ENCODE measurements at regions not wholly inside any gene's neighbourhood (a gene's known extent, or its start where the extent isn't known, plus 50 kb on each side); places are given as distances from the start of the nearest gene placed in this dataset.
A peak's percentile ranks its signal among the peaks of the same experiment; 100 is the strongest.

- DNase-seq (no peak), ATAC-seq (ENCODE audit: low FRiP score) (no peak)
- Histone ChIP-seq H3K27me3 (ENCODE audit: control insufficient read depth in 1 of 2, insufficient read depth in 2 of 2, low read length in 1 of 2) (no peaks in the 10 kb centered on the region), H3K27ac (ENCODE audit: low read depth in 1 of 2, low read length in 2 of 2) (no peak overlapping the region), H3K9me3 (ENCODE audit: control insufficient read depth, low read length) (peaks cover 5% of the 10 kb centered on the region), H3K4me1 (ENCODE audit: control insufficient read depth in 1 of 2, insufficient read depth in 2 of 2, low read length in 2 of 2) (no peaks in the 10 kb centered on the region), H3K36me3 (ENCODE audit: control insufficient read depth in 1 of 2, insufficient read depth in 2 of 2, low read length in 1 of 2) (no peaks in the 10 kb centered on the region), H3K4me3 (ENCODE audit: low read length in 2 of 2) (no peak overlapping the region)
- intact Hi-C loops (cut with DNase I): no loop called here
Measured at GRCh38 chr17:70897446-70897845, 728.1 kb downstream of the KCNJ2 start.

- peaks cover 1% of the 10 kb centered on the region for H3K9me3 ChIP-seq (ENCODE audit: control insufficient read depth, low read length)
- no peaks in the 10 kb centered on the region for H3K27me3 ChIP-seq (ENCODE audit: control insufficient read depth in 1 of 2, insufficient read depth in 2 of 2, low read length in 1 of 2)
- H3K4me3 ChIP-seq (ENCODE audit: low read length in 2 of 2): no peak overlapping the region
- ATAC-seq (ENCODE audit: low FRiP score): no peak
- no peak for DNase-seq
- no peak overlapping the region for H3K27ac ChIP-seq (ENCODE audit: low read depth in 1 of 2, low read length in 2 of 2)
- intact Hi-C loops (cut with DNase I): no loop called here
- 72 to 85% methylated on average over 2 of the region's 2 CpGs for WGBS, 2 donors
- H3K4me1 ChIP-seq (ENCODE audit: control insufficient read depth in 1 of 2, insufficient read depth in 2 of 2, low read length in 2 of 2): no peaks in the 10 kb centered on the region
- no peaks in the 10 kb centered on the region for H3K36me3 ChIP-seq (ENCODE audit: control insufficient read depth in 1 of 2, insufficient read depth in 2 of 2, low read length in 1 of 2)
Measured at GRCh38 chr17:70901870-70902269, 732.5 kb downstream of the KCNJ2 start.

GRCh38 chr17:70905796-70906195 is 736.5 kb downstream of the KCNJ2 start:
- peaks cover 1% of the 10 kb centered on the region for H3K9me3 ChIP-seq (ENCODE audit: control insufficient read depth, low read length)
- no peak overlapping the region for H3K4me3 ChIP-seq (ENCODE audit: low read length in 2 of 2)
- H3K27me3 ChIP-seq (ENCODE audit: control insufficient read depth in 1 of 2, insufficient read depth in 2 of 2, low read length in 1 of 2): no peaks in the 10 kb centered on the region
- DNase-seq (peak in 1 of 2 donors; percentile 80), ATAC-seq (ENCODE audit: low FRiP score) (peak; percentile 26)
- H3K27ac ChIP-seq (ENCODE audit: low read depth in 1 of 2, low read length in 2 of 2): no peak overlapping the region
- no peaks in the 10 kb centered on the region for H3K36me3 ChIP-seq (ENCODE audit: control insufficient read depth in 1 of 2, insufficient read depth in 2 of 2, low read length in 1 of 2)
- intact Hi-C loops (cut with DNase I): no loop called here
- H3K4me1 ChIP-seq (ENCODE audit: control insufficient read depth in 1 of 2, insufficient read depth in 2 of 2, low read length in 2 of 2): no peaks in the 10 kb centered on the region
- 18 to 23% methylated on average over 3 of the region's 3 CpGs for WGBS, 2 donors

GRCh38 chr17:70906808-70907207 is 737.5 kb downstream of the KCNJ2 start:
- Histone ChIP-seq H3K27ac (ENCODE audit: low read depth in 1 of 2, low read length in 2 of 2) (no peak overlapping the region), H3K9me3 (ENCODE audit: control insufficient read depth, low read length) (peaks cover under 1% of the 10 kb centered on the region), H3K27me3 (ENCODE audit: control insufficient read depth in 1 of 2, insufficient read depth in 2 of 2, low read length in 1 of 2) (no peaks in the 10 kb centered on the region), H3K4me3 (ENCODE audit: low read length in 2 of 2) (no peak overlapping the region), H3K4me1 (ENCODE audit: control insufficient read depth in 1 of 2, insufficient read depth in 2 of 2, low read length in 2 of 2) (no peaks in the 10 kb centered on the region), H3K36me3 (ENCODE audit: control insufficient read depth in 1 of 2, insufficient read depth in 2 of 2, low read length in 1 of 2) (no peaks in the 10 kb centered on the region)
- intact Hi-C loops (cut with DNase I): no loop called here
- ATAC-seq (ENCODE audit: low FRiP score) (no peak), DNase-seq (no peak)
- WGBS, 2 donors: 24 to 29% methylated on average over 2 of the region's 2 CpGs

- intact Hi-C loops (cut with DNase I): no loop called here
- 9 to 21% methylated on average over 4 of the region's 4 CpGs for WGBS, 2 donors
- no peak for DNase-seq
- H3K4me1 ChIP-seq (ENCODE audit: control insufficient read depth in 1 of 2, insufficient read depth in 2 of 2, low read length in 2 of 2): no peaks in the 10 kb centered on the region
- H3K27me3 ChIP-seq (ENCODE audit: control insufficient read depth in 1 of 2, insufficient read depth in 2 of 2, low read length in 1 of 2): no peaks in the 10 kb centered on the region
- no peak overlapping the region for H3K27ac ChIP-seq (ENCODE audit: low read depth in 1 of 2, low read length in 2 of 2)
- H3K4me3 ChIP-seq (ENCODE audit: low read length in 2 of 2): no peak overlapping the region
- no peaks in the 10 kb centered on the region for H3K36me3 ChIP-seq (ENCODE audit: control insufficient read depth in 1 of 2, insufficient read depth in 2 of 2, low read length in 1 of 2)
- ATAC-seq (ENCODE audit: low FRiP score): no peak
- peaks cover 5% of the 10 kb centered on the region for H3K9me3 ChIP-seq (ENCODE audit: control insufficient read depth, low read length)
Measured at GRCh38 chr17:70912716-70913485, 743.6 kb downstream of the KCNJ2 start.

GRCh38 chr17:70916469-70916868 is 747.1 kb downstream of the KCNJ2 start:
- ATAC-seq (ENCODE audit: low FRiP score) (no peak), DNase-seq (no peak)
- Histone ChIP-seq H3K36me3 (ENCODE audit: control insufficient read depth in 1 of 2, insufficient read depth in 2 of 2, low read length in 1 of 2) (no peaks in the 10 kb centered on the region), H3K4me3 (ENCODE audit: low read length in 2 of 2) (no peak overlapping the region), H3K9me3 (ENCODE audit: control insufficient read depth, low read length) (peaks cover 5% of the 10 kb centered on the region), H3K27ac (ENCODE audit: low read depth in 1 of 2, low read length in 2 of 2) (no peak overlapping the region), H3K27me3 (ENCODE audit: control insufficient read depth in 1 of 2, insufficient read depth in 2 of 2, low read length in 1 of 2) (no peaks in the 10 kb centered on the region), H3K4me1 (ENCODE audit: control insufficient read depth in 1 of 2, insufficient read depth in 2 of 2, low read length in 2 of 2) (no peaks in the 10 kb centered on the region)
- intact Hi-C loops (cut with DNase I): no loop called here

GRCh38 chr17:70919241-70919640 is 749.9 kb downstream of the KCNJ2 start:
- intact Hi-C loops (cut with DNase I): no loop called here
- ATAC-seq (ENCODE audit: low FRiP score) (no peak), DNase-seq (no peak)
- Histone ChIP-seq H3K4me3 (ENCODE audit: low read length in 2 of 2) (no peak overlapping the region), H3K9me3 (ENCODE audit: control insufficient read depth, low read length) (peaks cover 6% of the 10 kb centered on the region), H3K4me1 (ENCODE audit: control insufficient read depth in 1 of 2, insufficient read depth in 2 of 2, low read length in 2 of 2) (no peaks in the 10 kb centered on the region), H3K36me3 (ENCODE audit: control insufficient read depth in 1 of 2, insufficient read depth in 2 of 2, low read length in 1 of 2) (no peaks in the 10 kb centered on the region), H3K27ac (ENCODE audit: low read depth in 1 of 2, low read length in 2 of 2) (no peak overlapping the region), H3K27me3 (ENCODE audit: control insufficient read depth in 1 of 2, insufficient read depth in 2 of 2, low read length in 1 of 2) (no peaks in the 10 kb centered on the region)
- 49 to 96% methylated on average over 1 of the region's 1 CpG for WGBS, 2 donors

GRCh38 chr17:70920416-70920815 is 751.1 kb downstream of the KCNJ2 start:
- no peaks in the 10 kb centered on the region for H3K36me3 ChIP-seq (ENCODE audit: control insufficient read depth in 1 of 2, insufficient read depth in 2 of 2, low read length in 1 of 2)
- H3K27me3 ChIP-seq (ENCODE audit: control insufficient read depth in 1 of 2, insufficient read depth in 2 of 2, low read length in 1 of 2): no peaks in the 10 kb centered on the region
- no peak overlapping the region for H3K4me3 ChIP-seq (ENCODE audit: low read length in 2 of 2)
- no peaks in the 10 kb centered on the region for H3K4me1 ChIP-seq (ENCODE audit: control insufficient read depth in 1 of 2, insufficient read depth in 2 of 2, low read length in 2 of 2)
- H3K9me3 ChIP-seq (ENCODE audit: control insufficient read depth, low read length): peaks cover 6% of the 10 kb centered on the region
- H3K27ac ChIP-seq (ENCODE audit: low read depth in 1 of 2, low read length in 2 of 2): no peak overlapping the region
- DNase-seq: no peak
- WGBS, 2 donors: 89 to 93% methylated on average over 1 of the region's 1 CpG
- intact Hi-C loops (cut with DNase I): no loop called here
- no peak for ATAC-seq (ENCODE audit: low FRiP score)

- no peak for ATAC-seq (ENCODE audit: low FRiP score)
- H3K27ac ChIP-seq (ENCODE audit: low read depth in 1 of 2, low read length in 2 of 2): no peak overlapping the region
- H3K9me3 ChIP-seq (ENCODE audit: control insufficient read depth, low read length): peaks cover 3% of the 10 kb centered on the region
- intact Hi-C loops (cut with DNase I): no loop called here
- no peaks in the 10 kb centered on the region for H3K27me3 ChIP-seq (ENCODE audit: control insufficient read depth in 1 of 2, insufficient read depth in 2 of 2, low read length in 1 of 2)
- DNase-seq: no peak
- 80 to 91% methylated on average over 2 of the region's 2 CpGs for WGBS, 2 donors
- no peaks in the 10 kb centered on the region for H3K4me1 ChIP-seq (ENCODE audit: control insufficient read depth in 1 of 2, insufficient read depth in 2 of 2, low read length in 2 of 2)
- H3K4me3 ChIP-seq (ENCODE audit: low read length in 2 of 2): no peak overlapping the region
- H3K36me3 ChIP-seq (ENCODE audit: control insufficient read depth in 1 of 2, insufficient read depth in 2 of 2, low read length in 1 of 2): no peaks in the 10 kb centered on the region
Measured at GRCh38 chr17:70922268-70922667, 752.9 kb downstream of the KCNJ2 start.
